H1 (cell line): ENCODE measurements at regions not wholly inside any gene's neighbourhood (a gene's known extent, or its start where the extent isn't known, plus 50 kb on each side); places are given as distances from the start of the nearest gene placed in this dataset.

Experiments
- CTCF ChIA-PET: fragments of 300-600 bp; sonication (Branson Sonifier 250); formaldehyde crosslinking; loops from one replicate; lab custom pipeline; 2021; ENCODE audit not compliant: partially characterized antibody; lab: Charles Lee
- POLR2A ChIA-PET: fragments of 300-600 bp; sonication (Branson Sonifier 250); formaldehyde crosslinking; loops from one replicate; lab custom pipeline; 2021; ENCODE audit warnings: inconsistent platforms; ENCODE audit not compliant: partially characterized antibody; lab: Charles Lee
- DNase-seq, 2 experiments: peaks; one replicate each; pipeline versions ENCODE4 v3.0.0 to v3.0.0-alpha.2; 2010 to 2022; ENCODE audit warnings: low spot score in 2 of 2, low read depth in 1 of 2, mixed read lengths in 1 of 2
- FAIRE-seq: peaks from 2 replicates; lab custom pipeline; 2011; peaks lifted over from hg19 to GRCh38; lab: Jason Lieb, UNC
- H2AFZ ChIP-seq: 2 replicates; pipeline ENCODE4 v1.8.1; 2012; ENCODE audit warnings: low read length, inconsistent platforms
- H2AK5ac ChIP-seq: 2 replicates; pipeline ENCODE4 v1.6.1; 2013; ENCODE audit warnings: low read depth, low read length
- H2BK120ac ChIP-seq: replicated peaks from 2 replicates; pipeline ENCODE3; 2013; ENCODE audit warnings: low read depth, low read length, inconsistent platforms
- H2BK12ac ChIP-seq: 2 replicates; pipeline ENCODE4 v1.6.1; 2013; ENCODE audit warnings: low read depth, low read length
- H2BK15ac ChIP-seq: 2 replicates; pipeline ENCODE4 v1.6.1; 2013; ENCODE audit warnings: low read length
- H2BK20ac ChIP-seq: 2 replicates; pipeline ENCODE4 v1.6.1; 2013; ENCODE audit warnings: low read length
- H2BK5ac ChIP-seq: 2 replicates; pipeline ENCODE4 v1.6.1; 2013; ENCODE audit warnings: low read depth, low read length
- H3K14ac ChIP-seq: 2 replicates; pipeline ENCODE4 v1.6.1; 2013; ENCODE audit warnings: inconsistent platforms; ENCODE audit not compliant: insufficient read length
- H3K18ac ChIP-seq: 2 replicates; pipeline ENCODE4 v1.6.1; 2013; ENCODE audit warnings: low read length; ENCODE audit errors: extremely low read depth
- H3K23ac ChIP-seq: 2 replicates; pipeline ENCODE4 v1.6.1; 2013; ENCODE audit warnings: inconsistent platforms; ENCODE audit not compliant: insufficient read length
- H3K23me2 ChIP-seq: 2 replicates; pipeline ENCODE4 v1.6.1; 2013; ENCODE audit warnings: low read depth, low read length
- H3K27ac ChIP-seq: 2 replicates; pipeline ENCODE4 v1.6.1; 2011; ENCODE audit warnings: low read depth, low read length, inconsistent platforms
- H3K27me3 ChIP-seq, 4 experiments: replicated peaks in 1 of 4; 1 replicate in 1 of 4; 2 replicates in 3 of 4; pipeline versions ENCODE4 v1.6.1 to v1.8.1; 2011 to 2013; ENCODE audit warnings: low read length in 3 of 4, mild to moderate bottlenecking in 3 of 4, inconsistent platforms in 2 of 4, mixed read lengths in 2 of 4, moderate library complexity in 1 of 4; ENCODE audit not compliant: control insufficient read depth in 3 of 4, insufficient read depth in 3 of 4; ENCODE audit errors: extremely low read depth in 1 of 4
- H3K36me3 ChIP-seq, 4 experiments: 2 replicates each; pipeline versions ENCODE4 v1.6.1 to v1.8.1; 2011 to 2013; ENCODE audit warnings: mild to moderate bottlenecking in 4 of 4, low read length in 3 of 4, moderate library complexity in 2 of 4, control low read depth in 1 of 4, inconsistent platforms in 1 of 4; ENCODE audit not compliant: insufficient read depth in 4 of 4, control insufficient read depth in 2 of 4
- H3K4ac ChIP-seq: replicated peaks from 2 replicates; pipeline ENCODE3; 2013; ENCODE audit warnings: low read length, low read depth, mixed read lengths, inconsistent platforms; ENCODE audit not compliant: insufficient read length
- H3K4me1 ChIP-seq, 4 experiments: replicated peaks in 1 of 4; 1 replicate in 1 of 4; 2 replicates in 3 of 4; pipeline versions ENCODE4 v1.6.1 to v1.8.1; 2011 to 2013; ENCODE audit warnings: low read length in 3 of 4, inconsistent platforms in 2 of 4, mixed read lengths in 1 of 4; ENCODE audit not compliant: insufficient read depth in 4 of 4, control insufficient read depth in 3 of 4
- H3K4me2 ChIP-seq, 2 experiments: 2 replicates each; pipeline versions ENCODE4 v1.6.1 to v1.8.1; 2011 to 2013; ENCODE audit warnings: low read depth in 2 of 2, low read length in 2 of 2, control low read depth in 1 of 2, inconsistent platforms in 1 of 2, mild to moderate bottlenecking in 1 of 2; ENCODE audit not compliant: insufficient read depth in 1 of 2
- H3K4me3 ChIP-seq, 4 experiments: fragments of 200-600, 300-600 bp in 1 of 4; sonication (generic), shearing (Covaris generic), sonication (Bioruptor Twin) in 1 of 4; 2 replicates each; pipeline versions ENCODE4 v1.5.1 to v1.8.1; 2011 to 2016; ENCODE audit warnings: low read length in 4 of 4, low read depth in 3 of 4, control low read depth in 2 of 4, inconsistent platforms in 2 of 4, mild to moderate bottlenecking in 2 of 4, mixed read lengths in 1 of 4, moderate library complexity in 1 of 4; ENCODE audit not compliant: insufficient read depth in 2 of 4; ENCODE audit errors: extremely low read depth in 1 of 4
- H3K56ac ChIP-seq: replicated peaks from 2 replicates; pipeline ENCODE3; 2013; ENCODE audit warnings: low read depth, mild to moderate bottlenecking, mixed read lengths, low read length, inconsistent platforms; ENCODE audit not compliant: insufficient read length
- H3K79me1 ChIP-seq: 2 replicates; pipeline ENCODE4 v1.6.1; 2013; ENCODE audit warnings: low read depth, low read length, control low read depth
- H3K79me2 ChIP-seq, 2 experiments: 2 replicates each; pipeline versions ENCODE4 v1.6.1 to v1.8.1; 2012 to 2013; ENCODE audit warnings: low read length in 2 of 2, mild to moderate bottlenecking in 2 of 2, inconsistent platforms in 1 of 2; ENCODE audit not compliant: insufficient read depth in 2 of 2, control insufficient read depth in 1 of 2
- H3K9ac ChIP-seq, 4 experiments: replicated peaks in 1 of 4; 1 replicate in 1 of 4; 2 replicates in 3 of 4; pipeline versions ENCODE4 v1.6.1 to v1.8.1; 2011 to 2013; ENCODE audit warnings: low read depth in 3 of 4, low read length in 3 of 4, control low read depth in 2 of 4, mild to moderate bottlenecking in 2 of 4, moderate library complexity in 2 of 4, inconsistent platforms in 1 of 4; ENCODE audit errors: extremely low read depth in 1 of 4
- H3K9me3 ChIP-seq, 2 experiments: 2 replicates each; pipeline versions ENCODE4 v1.6.1 to v1.8.1; 2012 to 2013; ENCODE audit warnings: mild to moderate bottlenecking in 2 of 2, moderate library complexity in 2 of 2, control low read depth in 1 of 2, inconsistent platforms in 1 of 2, low read depth in 1 of 2, low read length in 1 of 2, mixed read lengths in 1 of 2; ENCODE audit not compliant: insufficient read depth in 2 of 2
- H4K20me1 ChIP-seq, 2 experiments: replicated peaks in 1 of 2; 2 replicates each; pipeline versions ENCODE3 to v1.8.1; 2011 to 2013; ENCODE audit warnings: inconsistent platforms in 2 of 2, low read length in 2 of 2, mild to moderate bottlenecking in 1 of 2; ENCODE audit not compliant: insufficient read depth in 2 of 2, control insufficient read depth in 1 of 2
- H4K5ac ChIP-seq: 2 replicates; pipeline ENCODE4 v1.6.1; 2013; ENCODE audit warnings: low read length, low read depth, mixed read lengths, inconsistent platforms; ENCODE audit not compliant: insufficient read length
- H4K8ac ChIP-seq: 2 replicates; pipeline ENCODE4 v1.8.0; 2013; ENCODE audit warnings: mild to moderate bottlenecking, moderate library complexity, low read length, inconsistent platforms; ENCODE audit not compliant: insufficient read depth; ENCODE audit errors: extremely low read depth
- H4K91ac ChIP-seq: replicated peaks from 2 replicates; pipeline ENCODE3; 2013; ENCODE audit warnings: low read length, mixed read lengths, inconsistent platforms; ENCODE audit not compliant: insufficient read length
- TCF12 ChIP-seq: IDR thresholded peaks from 2 replicates; pipeline ENCODE4 v1.6.1; 2011; ENCODE audit warnings: low read depth, mild to moderate bottlenecking, low read length
- ZNF274 ChIP-seq: IDR thresholded peaks from 2 replicates; pipeline ENCODE4 v1.7.0; 2012; ENCODE audit warnings: low read length, borderline replicate concordance; ENCODE audit errors: extremely low read depth
- WGBS, 2 experiments: shearing (Covaris generic) in 1 of 2; methylation state at CpG; one replicate each; pipeline versions ENCODE4 v1.1.6 to v1.1.7; 2013 to 2015; ENCODE audit warnings: low lambda C conversion rate in 2 of 2, mixed read lengths in 2 of 2, inconsistent platforms in 1 of 2, low coverage in 1 of 2, missing lambda C conversion rate in 1 of 2; ENCODE audit not compliant: insufficient replicate concordance in 2 of 2, insufficient coverage in 1 of 2, insufficient read length in 1 of 2; ENCODE audit errors: extremely low coverage in 1 of 2, missing lambda C conversion rate in 1 of 2; 5-methylcytosine and 5-hydroxymethylcytosine counted together

- POLR2A ChIA-PET, result no interaction called here
- no peak overlapping the region for H2BK5ac ChIP-seq
These were observed 973.0 kb upstream of the SLIT2 start for GRCh38 chr4:19278665-19279064.

More at GRCh38 chr4:19278665-19279064, 973.0 kb upstream of the SLIT2 start:
- Histone ChIP-seq H2BK20ac (no peak overlapping the region), H2BK12ac (no peak overlapping the region), H4K8ac (no peak overlapping the region), H3K4ac (no peak overlapping the region), H3K18ac (no peak overlapping the region), H4K5ac (no peak overlapping the region), H3K27me3 (no peaks in the 10 kb centered on the region), H3K56ac (no peak overlapping the region), H3K79me2 (no peaks in the 10 kb centered on the region), H3K27ac (no peak overlapping the region), H4K91ac (no peak overlapping the region), H3K4me3 (no peak overlapping the region; a peak in 1 of 8 replicates), H4K20me1 (no peaks in the 10 kb centered on the region), H2BK15ac (no peak overlapping the region), H3K23me2 (no peaks in the 10 kb centered on the region), H2AK5ac (no peak overlapping the region), H2BK120ac (no peak overlapping the region), H3K9me3 (peaks cover 8 to 12% of the 10 kb centered on the region in 2 experiments; a peak in 3 of 4 replicates), H2AFZ (peak overlapping the region; percentile 86), H3K36me3 (no peaks in the 10 kb centered on the region), H3K79me1 (no peaks in the 10 kb centered on the region), H3K23ac (no peak overlapping the region), H3K4me2 (no peak overlapping the region), H3K9ac (no peak overlapping the region), H3K4me1 (no peaks in the 10 kb centered on the region), H3K14ac (no peak overlapping the region)
- CTCF ChIA-PET, result no interaction called here
- FAIRE-seq, result no peak
- TF ChIP-seq ZNF274, result no peak
- 0 out of 2 replicates have a peak, but pooled peaks have one; percentile 7 for TF ChIP-seq TCF12
- 68% methylated on average over 1 of the region's 1 CpG; no CpG with 5 or more reads in 1 of the 2 experiments for WGBS, 2 experiments
- DNase-seq, result no peak
